ENCODE measurements at regions not wholly inside any gene's neighbourhood (a gene's known extent, or its start where the extent isn't known, plus 50 kb on each side); places are given as distances from the start of the nearest gene placed in this dataset.
"Not testable (repeated sequence)": the region's sequence is repeated elsewhere in the genome, so short reads cannot be mapped to it uniquely, and the experiment has no call there.

DNA sequence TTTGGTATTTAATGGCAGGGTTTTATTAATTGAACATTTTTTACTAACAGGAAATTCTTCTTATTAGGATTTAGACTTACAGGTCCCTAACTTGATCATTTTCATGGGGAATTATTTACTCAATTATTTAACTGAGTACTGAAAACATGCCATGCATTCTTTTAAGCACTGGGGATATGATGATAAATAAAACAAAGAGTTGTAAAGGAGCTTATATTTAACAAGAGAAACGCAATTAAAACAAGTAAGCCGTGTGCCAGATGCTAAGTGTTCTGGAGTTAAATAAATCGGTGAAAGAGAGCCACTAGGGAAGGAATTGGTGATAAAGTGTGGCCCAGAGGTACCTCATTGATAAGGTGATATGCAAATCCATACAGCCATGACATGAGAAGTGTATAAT, 214.2 kb upstream of the HTR1E start:
- no peak overlapping the region for H3K4me3 ChIP-seq (ENCODE audit: low read length)
- DNase-seq (ENCODE audit: low read depth) = peak; percentile 34
- TF ChIP-seq, protein P1, sequence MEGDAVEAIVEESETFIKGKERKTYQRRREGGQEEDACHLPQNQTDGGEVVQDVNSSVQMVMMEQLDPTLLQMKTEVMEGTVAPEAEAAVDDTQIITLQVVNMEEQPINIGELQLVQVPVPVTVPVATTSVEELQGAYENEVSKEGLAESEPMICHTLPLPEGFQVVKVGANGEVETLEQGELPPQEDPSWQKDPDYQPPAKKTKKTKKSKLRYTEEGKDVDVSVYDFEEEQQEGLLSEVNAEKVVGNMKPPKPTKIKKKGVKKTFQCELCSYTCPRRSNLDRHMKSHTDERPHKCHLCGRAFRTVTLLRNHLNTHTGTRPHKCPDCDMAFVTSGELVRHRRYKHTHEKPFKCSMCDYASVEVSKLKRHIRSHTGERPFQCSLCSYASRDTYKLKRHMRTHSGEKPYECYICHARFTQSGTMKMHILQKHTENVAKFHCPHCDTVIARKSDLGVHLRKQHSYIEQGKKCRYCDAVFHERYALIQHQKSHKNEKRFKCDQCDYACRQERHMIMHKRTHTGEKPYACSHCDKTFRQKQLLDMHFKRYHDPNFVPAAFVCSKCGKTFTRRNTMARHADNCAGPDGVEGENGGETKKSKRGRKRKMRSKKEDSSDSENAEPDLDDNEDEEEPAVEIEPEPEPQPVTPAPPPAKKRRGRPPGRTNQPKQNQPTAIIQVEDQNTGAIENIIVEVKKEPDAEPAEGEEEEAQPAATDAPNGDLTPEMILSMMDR (conservative IDR thresholded peaks at IDR 0.05; ENCODE audit: low read depth, low read length) = no peak

- TF ChIP-seq, protein P1 (conservative IDR thresholded peaks at IDR 0.05; ENCODE audit: low read depth, low read length) = no peak
- H3K4me3 ChIP-seq (ENCODE audit: low read length) = no peak overlapping the region
- DNase-seq (ENCODE audit: low read depth) = no peak
Measured at GRCh38 chr6:86722131-86722530, 215.2 kb upstream of the HTR1E start.

- TF ChIP-seq, protein P1 (conservative IDR thresholded peaks at IDR 0.05; ENCODE audit: low read depth, low read length) = no peak
- peak; percentile 36 for DNase-seq (ENCODE audit: low read depth)
- no peak overlapping the region for H3K4me3 ChIP-seq (ENCODE audit: low read length)
Measured at GRCh38 chr6:86715676-86716075, 221.7 kb upstream of the HTR1E start.

- TF ChIP-seq, protein P1 (conservative IDR thresholded peaks at IDR 0.05; ENCODE audit: low read depth, low read length) = no peak
- no peak overlapping the region for H3K4me3 ChIP-seq (ENCODE audit: low read length)
- peak; percentile 41 for DNase-seq (ENCODE audit: low read depth)
Measured at GRCh38 chr6:86712039-86712438, 225.3 kb upstream of the HTR1E start.

DNA sequence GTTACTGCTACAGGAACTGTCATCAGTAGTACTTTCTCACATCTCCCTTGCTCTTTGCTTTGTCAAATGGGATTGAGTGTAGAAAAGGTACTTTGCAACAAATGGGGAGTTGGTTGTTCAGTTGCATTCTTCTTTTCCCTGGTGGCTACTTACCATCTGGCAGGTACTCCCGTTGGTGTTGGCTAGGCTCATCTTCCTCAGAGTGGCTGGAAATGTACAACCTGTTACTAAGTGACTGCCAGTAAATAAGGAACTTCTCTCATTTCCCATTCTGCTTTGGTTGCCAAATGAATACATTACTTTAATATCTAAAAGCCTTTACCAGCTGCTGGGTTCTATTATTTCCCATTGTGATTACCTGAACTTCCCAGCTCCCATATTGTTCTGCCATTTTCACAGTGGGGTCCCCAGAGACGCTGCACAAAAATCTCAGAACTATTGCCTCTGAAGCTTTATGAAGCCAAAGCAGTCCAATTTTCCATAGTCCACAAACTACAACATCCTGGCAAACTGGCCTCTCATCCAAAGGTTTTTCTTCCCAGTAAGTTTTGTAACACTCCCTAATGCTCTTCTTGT, 229.7 kb upstream of the HTR1E start:
- H3K4me3 ChIP-seq (ENCODE audit: low read length) = no peak overlapping the region
- DNase-seq (ENCODE audit: low read depth) = no peak
- TF ChIP-seq, protein P1 (conservative IDR thresholded peaks at IDR 0.05; ENCODE audit: low read depth, low read length) = no peak

DNA sequence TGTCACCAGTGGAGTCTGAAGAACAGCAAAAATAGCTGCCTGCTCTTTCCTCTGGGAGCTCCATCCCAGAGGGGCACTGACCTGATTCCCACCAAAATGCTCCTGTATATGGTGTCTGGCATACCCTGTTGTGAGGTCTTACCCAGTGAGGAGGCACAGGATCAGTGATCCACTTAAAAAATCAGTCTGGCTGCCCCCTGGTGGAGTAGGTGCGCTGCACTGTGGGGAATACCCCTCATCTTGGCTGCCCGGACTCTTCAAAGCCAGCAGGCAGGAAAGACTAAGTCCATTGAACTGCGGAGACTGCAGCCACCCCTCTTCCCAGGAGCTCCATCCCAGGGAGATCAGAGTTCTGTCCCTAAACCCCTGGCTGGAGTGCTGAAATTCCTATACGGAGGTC, 230.9 kb upstream of the HTR1E start:
- H3K4me3 ChIP-seq (ENCODE audit: low read length) = no peak overlapping the region
- no peak for DNase-seq (ENCODE audit: low read depth)
- TF ChIP-seq, protein P1 (conservative IDR thresholded peaks at IDR 0.05; ENCODE audit: low read depth, low read length) = peak; percentile 24

- not testable (repeated sequence) for DNase-seq (ENCODE audit: low read depth); H3K4me3 ChIP-seq (ENCODE audit: low read length)
Measured at GRCh38 chr6:86701228-86701627, 236.1 kb upstream of the HTR1E start.

- TF ChIP-seq, protein P1 (conservative IDR thresholded peaks at IDR 0.05; ENCODE audit: low read depth, low read length) = no peak
- DNase-seq (ENCODE audit: low read depth) = no peak
Measured at GRCh38 chr6:86686496-86686895, 250.8 kb upstream of the HTR1E start.

More at GRCh38 chr6:86686496-86686895, 250.8 kb upstream of the HTR1E start:
- no peak overlapping the region for H3K4me3 ChIP-seq (ENCODE audit: low read length)

Measured in retinal pigment epithelial cell (primary cell).